Fibroblast of lung (primary cell): ENCODE measurements at regions not wholly inside any gene's neighbourhood (a gene's known extent, or its start where the extent isn't known, plus 50 kb on each side); places are given as distances from the start of the nearest gene placed in this dataset.

Experiments
- DNase-seq, 2 donors: peaks; one replicate each; pipeline versions ENCODE4 v3.0.0 to v3.0.0-alpha.2; 2010; ENCODE audit warnings: low read depth in 2 of 2
- H2AFZ ChIP-seq: 2 replicates; pipeline ENCODE4 v1.5.1; 2012; ENCODE audit warnings: low read length, control low read depth, inconsistent platforms
- H3K27ac ChIP-seq: 2 replicates; pipeline ENCODE4 v1.5.1; 2011; ENCODE audit warnings: low read length, control low read depth; ENCODE audit not compliant: insufficient read depth
- H3K27me3 ChIP-seq: 2 replicates; pipeline ENCODE4 v1.5.1; 2011; ENCODE audit warnings: mild to moderate bottlenecking, low read length; ENCODE audit not compliant: control insufficient read depth, insufficient read depth
- H3K36me3 ChIP-seq: 2 replicates; pipeline ENCODE4 v1.5.1; 2011; ENCODE audit warnings: low read length; ENCODE audit not compliant: control insufficient read depth, insufficient read depth
- H3K4me1 ChIP-seq: 2 replicates; pipeline ENCODE4 v1.5.1; 2011; ENCODE audit warnings: low read length; ENCODE audit not compliant: control insufficient read depth, insufficient read depth; ENCODE audit errors: extremely low read depth
- H3K4me2 ChIP-seq: 2 replicates; pipeline ENCODE4 v1.5.1; 2011; ENCODE audit warnings: low read length, control low read depth; ENCODE audit not compliant: insufficient read depth; ENCODE audit errors: extremely low read depth
- H3K4me3 ChIP-seq, 4 experiments: fragments of 200-600 bp in 1 of 4; sonication (generic) in 1 of 4; replicated peaks in 1 of 4; 2 replicates each; pipeline ENCODE4 v1.5.1; 2011 to 2016; ENCODE audit warnings: low read length in 4 of 4, low read depth in 3 of 4, mild to moderate bottlenecking in 3 of 4, control low read depth in 2 of 4, inconsistent platforms in 1 of 4, mixed read lengths in 1 of 4; ENCODE audit not compliant: insufficient read depth in 1 of 4; ENCODE audit errors: control extremely low read depth in 1 of 4
- H3K79me2 ChIP-seq: 2 replicates; pipeline ENCODE4 v1.5.1; 2012; ENCODE audit warnings: mild to moderate bottlenecking, low read length, inconsistent platforms; ENCODE audit not compliant: control insufficient read depth, insufficient read depth
- H3K9ac ChIP-seq: 2 replicates; pipeline ENCODE4 v1.5.1; 2011; ENCODE audit warnings: mild to moderate bottlenecking, low read length, control low read depth; ENCODE audit not compliant: insufficient read depth
- H3K9me3 ChIP-seq: 2 replicates; pipeline ENCODE4 v1.5.1; 2012; ENCODE audit warnings: low read depth, low read length; ENCODE audit not compliant: control insufficient read depth, insufficient read depth
- H4K20me1 ChIP-seq: 2 replicates; pipeline ENCODE4 v1.5.1; 2011; ENCODE audit warnings: low read length; ENCODE audit not compliant: control insufficient read depth, insufficient read depth; ENCODE audit errors: extremely low read depth
- CTCF ChIP-seq, 2 donors: IDR thresholded peaks in 1 of 2; conservative IDR thresholded peaks in 1 of 2; 1 replicate in 1 of 2; 2 replicates in 1 of 2; pipeline ENCODE4 v1.5.1; 2011 to 2012; ENCODE audit warnings: low read length in 2 of 2, control low read depth in 1 of 2, inconsistent platforms in 1 of 2, low read depth in 1 of 2, mild to moderate bottlenecking in 1 of 2
- EZH2 ChIP-seq: IDR thresholded peaks from 2 replicates; pipeline ENCODE4 v1.5.1; 2012; ENCODE audit warnings: low read length, control low read depth, mild to moderate bottlenecking; ENCODE audit errors: missing control alignments

- H3K4me1 ChIP-seq, result peaks cover 11% of the 10 kb centered on the region
- H3K4me3 ChIP-seq, result no peak overlapping the region
- no peaks in the 10 kb centered on the region for H3K79me2 ChIP-seq
These were observed 100.3 kb upstream of the ERCC6L2 start for GRCh38 chr9:95775191-95775590.

GRCh38 chr9:95773053-95773418, 102.5 kb upstream of the ERCC6L2 start:
- Histone ChIP-seq H3K9ac (no peak overlapping the region), H3K27me3 (peaks cover 2% of the 10 kb centered on the region), H3K4me2 (peak overlapping the region; percentile 33), H4K20me1 (no peaks in the 10 kb centered on the region), H3K9me3 (no peaks in the 10 kb centered on the region), H3K27ac (no peak overlapping the region), H3K4me3 (peak overlapping the region in 1 of 4 experiments; percentile 32), H2AFZ (no peak overlapping the region), H3K79me2 (no peaks in the 10 kb centered on the region), H3K4me1 (peaks cover 11% of the 10 kb centered on the region), H3K36me3 (no peaks in the 10 kb centered on the region)
- no peak for TF ChIP-seq EZH2
- TF ChIP-seq CTCF (conservative IDR thresholded peaks at IDR 0.05 in 1 of 2, IDR thresholded peaks at IDR 0.05 in 1 of 2; ENCODE audit: low read depth in 1 of 2, low read length in 2 of 2), result no peak
- peak; percentile 85 to 93 for DNase-seq

More at GRCh38 chr9:95775191-95775590, 100.3 kb upstream of the ERCC6L2 start:
- no peak for DNase-seq
- no peaks in the 10 kb centered on the region for H3K9me3 ChIP-seq
- H4K20me1 ChIP-seq, result no peaks in the 10 kb centered on the region
- no peak overlapping the region for H3K9ac ChIP-seq
- no peak overlapping the region for H3K4me2 ChIP-seq
- H3K36me3 ChIP-seq, result no peaks in the 10 kb centered on the region
- TF ChIP-seq CTCF (conservative IDR thresholded peaks at IDR 0.05 in 1 of 2, IDR thresholded peaks at IDR 0.05 in 1 of 2; ENCODE audit: low read depth in 1 of 2, low read length in 2 of 2) (no peak), EZH2 (no peak)
- no peak overlapping the region for H3K27ac ChIP-seq
- H3K27me3 ChIP-seq, result peaks cover 2% of the 10 kb centered on the region
- no peak overlapping the region for H2AFZ ChIP-seq

GRCh38 chr9:95772320-95773052, 103.0 kb upstream of the ERCC6L2 start:
- H2AFZ ChIP-seq, result peak overlapping the region; percentile 24
- no peak overlapping the region for H3K9ac ChIP-seq
- H3K4me2 ChIP-seq, result peak overlapping the region; percentile 36
- TF ChIP-seq CTCF (conservative IDR thresholded peaks at IDR 0.05 in 1 of 2, IDR thresholded peaks at IDR 0.05 in 1 of 2; ENCODE audit: low read depth in 1 of 2, low read length in 2 of 2) (no peak), EZH2 (no peak)
- H3K4me1 ChIP-seq, result peaks cover 11% of the 10 kb centered on the region
- H3K36me3 ChIP-seq, result no peaks in the 10 kb centered on the region
- H3K27me3 ChIP-seq, result peaks cover 2% of the 10 kb centered on the region
- no peak overlapping the region for H3K27ac ChIP-seq
- no peaks in the 10 kb centered on the region for H4K20me1 ChIP-seq
- H3K4me3 ChIP-seq, result peak overlapping the region in 1 of 4 experiments; percentile 32
- H3K9me3 ChIP-seq, result no peaks in the 10 kb centered on the region
- peak; percentile 73 to 94 for DNase-seq
- H3K79me2 ChIP-seq, result no peaks in the 10 kb centered on the region
